ENCODE measurements at regions not wholly inside any gene's neighbourhood (a gene's known extent, or its start where the extent isn't known, plus 50 kb on each side); places are given as distances from the start of the nearest gene placed in this dataset.

- no peak for DNase-seq
- Histone ChIP-seq H3K9me3 (ENCODE audit: control extremely low read depth in 1 of 5, control insufficient read depth in 4 of 5, insufficient read depth in 2 of 5, low read depth in 1 of 5, low read length in 4 of 5) (no peaks in the 10 kb centered on the region), H3K4me1 (ENCODE audit: control extremely low read depth in 1 of 4, control insufficient read depth in 4 of 4, insufficient read depth in 4 of 4, low read length in 3 of 4) (no peaks in the 10 kb centered on the region), H3K27ac (ENCODE audit: insufficient read depth in 1 of 2, low read depth in 1 of 2, low read length in 2 of 2, poor library complexity in 1 of 2, severe bottlenecking in 2 of 2) (no peak overlapping the region), H3K27me3 (replicated peaks in 2 of 5; ENCODE audit: control insufficient read depth in 4 of 5, insufficient read depth in 5 of 5, low read length in 4 of 5) (no peaks in the 10 kb centered on the region), H3K36me3 (ENCODE audit: control insufficient read depth in 4 of 4, insufficient read depth in 4 of 4, low read length in 3 of 4) (no peaks in the 10 kb centered on the region), H3K4me3 (ENCODE audit: control insufficient read depth in 1 of 7, extremely low read depth in 1 of 7, insufficient read depth in 4 of 7, low read depth in 2 of 7, low read length in 6 of 7) (no peak overlapping the region)
- POLR2A ChIA-PET: no interaction called here
- CTCF ChIA-PET: no interaction called here
- 100% methylated on average over 3 of the region's 3 CpGs for WGBS (ENCODE audit: insufficient coverage)
Observed at GRCh38 chr5:98031496-98031895, 742.0 kb upstream of the RGMB start.

GRCh38 chr5:98031926-98032325 is 741.5 kb upstream of the RGMB start:
- H3K27ac ChIP-seq (ENCODE audit: insufficient read depth in 1 of 2, low read depth in 1 of 2, low read length in 2 of 2, poor library complexity in 1 of 2, severe bottlenecking in 2 of 2): no peak overlapping the region
- H3K9me3 ChIP-seq (ENCODE audit: control extremely low read depth in 1 of 5, control insufficient read depth in 4 of 5, insufficient read depth in 2 of 5, low read depth in 1 of 5, low read length in 4 of 5): no peaks in the 10 kb centered on the region
- no peak overlapping the region for H3K4me3 ChIP-seq (ENCODE audit: control insufficient read depth in 1 of 7, extremely low read depth in 1 of 7, insufficient read depth in 4 of 7, low read depth in 2 of 7, low read length in 6 of 7)
- H3K4me1 ChIP-seq (ENCODE audit: control extremely low read depth in 1 of 4, control insufficient read depth in 4 of 4, insufficient read depth in 4 of 4, low read length in 3 of 4): no peaks in the 10 kb centered on the region
- H3K27me3 ChIP-seq (replicated peaks in 2 of 5; ENCODE audit: control insufficient read depth in 4 of 5, insufficient read depth in 5 of 5, low read length in 4 of 5): no peaks in the 10 kb centered on the region
- H3K36me3 ChIP-seq (ENCODE audit: control insufficient read depth in 4 of 4, insufficient read depth in 4 of 4, low read length in 3 of 4): no peaks in the 10 kb centered on the region
- WGBS (ENCODE audit: insufficient coverage): 100% methylated on average over 1 of the region's 1 CpG
- POLR2A ChIA-PET: no interaction called here
- DNase-seq: no peak
- CTCF ChIA-PET: no interaction called here

DNA sequence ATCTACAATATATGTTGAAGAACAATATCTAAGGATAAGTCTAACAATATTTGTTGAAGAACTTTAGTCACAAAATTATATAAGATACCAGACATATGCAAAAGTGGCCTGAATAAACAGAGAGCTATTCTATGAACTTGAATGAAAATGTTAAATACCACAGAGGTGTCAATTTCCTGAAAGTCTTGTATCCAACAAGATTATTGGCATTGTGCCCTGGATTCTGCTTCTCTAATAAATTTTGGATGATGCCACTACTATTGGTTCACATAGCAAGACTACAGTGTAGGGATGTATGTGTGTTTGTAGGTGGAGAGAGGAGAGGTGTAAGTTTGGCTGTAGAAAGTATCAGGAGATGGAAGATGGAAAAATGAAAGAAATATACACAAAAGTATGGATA is 731.8 kb upstream of the RGMB start:
- Histone ChIP-seq H3K27me3 (replicated peaks in 2 of 5; ENCODE audit: control insufficient read depth in 4 of 5, insufficient read depth in 5 of 5, low read length in 4 of 5) (no peaks in the 10 kb centered on the region), H3K4me3 (ENCODE audit: control insufficient read depth in 1 of 7, extremely low read depth in 1 of 7, insufficient read depth in 4 of 7, low read depth in 2 of 7, low read length in 6 of 7) (no peak overlapping the region), H3K9me3 (ENCODE audit: control extremely low read depth in 1 of 5, control insufficient read depth in 4 of 5, insufficient read depth in 2 of 5, low read depth in 1 of 5, low read length in 4 of 5) (no peaks in the 10 kb centered on the region), H3K36me3 (ENCODE audit: control insufficient read depth in 4 of 4, insufficient read depth in 4 of 4, low read length in 3 of 4) (no peaks in the 10 kb centered on the region), H3K27ac (ENCODE audit: insufficient read depth in 1 of 2, low read depth in 1 of 2, low read length in 2 of 2, poor library complexity in 1 of 2, severe bottlenecking in 2 of 2) (no peak overlapping the region), H3K4me1 (ENCODE audit: control extremely low read depth in 1 of 4, control insufficient read depth in 4 of 4, insufficient read depth in 4 of 4, low read length in 3 of 4) (no peaks in the 10 kb centered on the region)
- ChIA-PET CTCF (no interaction called here), POLR2A (no interaction called here)
- DNase-seq: no peak

- Histone ChIP-seq H3K4me1 (ENCODE audit: control extremely low read depth in 1 of 4, control insufficient read depth in 4 of 4, insufficient read depth in 4 of 4, low read length in 3 of 4) (no peaks in the 10 kb centered on the region), H3K4me3 (ENCODE audit: control insufficient read depth in 1 of 7, extremely low read depth in 1 of 7, insufficient read depth in 4 of 7, low read depth in 2 of 7, low read length in 6 of 7) (no peak overlapping the region), H3K27ac (ENCODE audit: insufficient read depth in 1 of 2, low read depth in 1 of 2, low read length in 2 of 2, poor library complexity in 1 of 2, severe bottlenecking in 2 of 2) (no peak overlapping the region), H3K9me3 (ENCODE audit: control extremely low read depth in 1 of 5, control insufficient read depth in 4 of 5, insufficient read depth in 2 of 5, low read depth in 1 of 5, low read length in 4 of 5) (no peaks in the 10 kb centered on the region), H3K36me3 (ENCODE audit: control insufficient read depth in 4 of 4, insufficient read depth in 4 of 4, low read length in 3 of 4) (no peaks in the 10 kb centered on the region), H3K27me3 (replicated peaks in 2 of 5; ENCODE audit: control insufficient read depth in 4 of 5, insufficient read depth in 5 of 5, low read length in 4 of 5) (no peaks in the 10 kb centered on the region)
- CTCF ChIA-PET: interaction anchor here (1.2 kb wide), 1 partner anchor 11 kb away, joined by 3 read pairs; no protein-coding TSS in a partner anchor
- no CpG with 5 or more reads among the region's 1 CpG for WGBS (ENCODE audit: insufficient coverage)
- DNase-seq: no peak
- POLR2A ChIA-PET: no interaction called here
Observed at GRCh38 chr5:98042521-98042920, 730.9 kb upstream of the RGMB start.

DNA sequence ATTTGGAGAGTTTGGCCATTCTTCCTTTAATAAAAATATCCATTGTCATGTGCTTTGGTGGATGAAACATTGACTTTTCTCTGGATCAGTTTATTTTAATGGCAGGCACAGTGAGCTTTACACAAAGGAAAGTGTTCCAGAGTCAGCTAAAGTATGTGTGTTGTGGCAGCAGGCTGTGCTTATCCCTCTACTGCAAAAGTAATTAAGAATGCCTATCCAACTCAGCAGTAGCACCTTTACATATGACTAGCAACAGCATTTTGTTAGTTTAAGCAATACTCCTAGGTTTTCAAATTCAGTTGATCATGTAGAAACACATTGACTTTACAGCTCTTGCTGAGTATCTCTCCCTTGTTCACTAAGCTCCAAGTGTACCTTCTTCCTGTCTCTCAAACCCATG is 730.5 kb upstream of the RGMB start:
- H3K27ac ChIP-seq (ENCODE audit: insufficient read depth in 1 of 2, low read depth in 1 of 2, low read length in 2 of 2, poor library complexity in 1 of 2, severe bottlenecking in 2 of 2): no peak overlapping the region
- no peaks in the 10 kb centered on the region for H3K4me1 ChIP-seq (ENCODE audit: control extremely low read depth in 1 of 4, control insufficient read depth in 4 of 4, insufficient read depth in 4 of 4, low read length in 3 of 4)
- H3K9me3 ChIP-seq (ENCODE audit: control extremely low read depth in 1 of 5, control insufficient read depth in 4 of 5, insufficient read depth in 2 of 5, low read depth in 1 of 5, low read length in 4 of 5): no peaks in the 10 kb centered on the region
- H3K36me3 ChIP-seq (ENCODE audit: control insufficient read depth in 4 of 4, insufficient read depth in 4 of 4, low read length in 3 of 4): no peaks in the 10 kb centered on the region
- ChIA-PET POLR2A (no interaction called here), CTCF (interaction anchor here (1.2 kb wide), 1 partner anchor 11 kb away, joined by 3 read pairs; no protein-coding TSS in a partner anchor)
- no peak for DNase-seq
- H3K4me3 ChIP-seq (ENCODE audit: control insufficient read depth in 1 of 7, extremely low read depth in 1 of 7, insufficient read depth in 4 of 7, low read depth in 2 of 7, low read length in 6 of 7): no peak overlapping the region
- no peaks in the 10 kb centered on the region for H3K27me3 ChIP-seq (replicated peaks in 2 of 5; ENCODE audit: control insufficient read depth in 4 of 5, insufficient read depth in 5 of 5, low read length in 4 of 5)

DNA sequence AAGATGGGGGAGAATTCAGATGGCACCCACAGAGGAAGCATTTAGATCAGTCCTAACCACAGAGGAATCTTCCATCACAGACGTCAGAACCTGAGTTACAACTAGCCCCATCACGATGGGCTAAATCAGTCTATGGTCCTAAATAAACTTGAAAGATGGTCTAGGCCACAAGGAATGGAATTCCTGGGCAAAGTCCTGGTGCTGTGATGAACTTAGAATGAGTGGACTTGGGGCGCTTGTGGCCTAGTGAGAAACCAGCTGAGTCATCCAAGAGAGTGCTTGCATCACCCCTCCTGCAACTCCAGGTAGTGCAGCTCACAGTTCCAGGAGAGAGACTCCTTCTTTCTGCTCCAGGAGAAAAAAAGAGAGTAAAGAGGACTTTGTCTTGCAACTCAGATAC is 722.9 kb upstream of the RGMB start:
- WGBS (ENCODE audit: insufficient coverage): 82% methylated on average over 3 of the region's 3 CpGs
- no peaks in the 10 kb centered on the region for H3K27me3 ChIP-seq (replicated peaks in 2 of 5; ENCODE audit: control insufficient read depth in 4 of 5, insufficient read depth in 5 of 5, low read length in 4 of 5)
- no peaks in the 10 kb centered on the region for H3K4me1 ChIP-seq (ENCODE audit: control extremely low read depth in 1 of 4, control insufficient read depth in 4 of 4, insufficient read depth in 4 of 4, low read length in 3 of 4)
- ChIA-PET CTCF (no interaction called here), POLR2A (no interaction called here)
- no peak overlapping the region for H3K27ac ChIP-seq (ENCODE audit: insufficient read depth in 1 of 2, low read depth in 1 of 2, low read length in 2 of 2, poor library complexity in 1 of 2, severe bottlenecking in 2 of 2)
- no peak for DNase-seq
- H3K4me3 ChIP-seq (ENCODE audit: control insufficient read depth in 1 of 7, extremely low read depth in 1 of 7, insufficient read depth in 4 of 7, low read depth in 2 of 7, low read length in 6 of 7): no peak overlapping the region
- H3K9me3 ChIP-seq (ENCODE audit: control extremely low read depth in 1 of 5, control insufficient read depth in 4 of 5, insufficient read depth in 2 of 5, low read depth in 1 of 5, low read length in 4 of 5): no peaks in the 10 kb centered on the region
- no peaks in the 10 kb centered on the region for H3K36me3 ChIP-seq (ENCODE audit: control insufficient read depth in 4 of 4, insufficient read depth in 4 of 4, low read length in 3 of 4)

DNA sequence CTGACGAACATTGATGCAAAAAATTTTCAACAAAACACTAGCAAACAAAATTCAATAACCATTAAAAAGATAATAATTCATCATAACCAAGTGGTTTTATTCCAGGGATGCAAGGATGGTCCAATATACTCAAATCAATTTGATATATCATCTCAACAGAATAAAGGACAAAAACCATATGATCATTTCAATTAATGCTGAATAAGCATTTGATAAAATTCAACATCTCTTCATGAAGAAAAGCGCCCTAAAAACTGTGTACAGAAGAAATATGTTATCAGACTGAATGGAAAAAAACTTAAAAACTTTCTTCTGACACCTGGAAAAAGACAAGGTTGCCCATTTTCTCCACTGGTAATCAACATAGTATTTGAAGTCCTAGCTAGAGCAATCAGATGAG is 720.3 kb upstream of the RGMB start:
- H3K27me3 ChIP-seq (replicated peaks in 2 of 5; ENCODE audit: control insufficient read depth in 4 of 5, insufficient read depth in 5 of 5, low read length in 4 of 5): no peaks in the 10 kb centered on the region
- 100% methylated on average over 1 of the region's 2 CpGs for WGBS (ENCODE audit: insufficient coverage)
- no peak overlapping the region for H3K27ac ChIP-seq (ENCODE audit: insufficient read depth in 1 of 2, low read depth in 1 of 2, low read length in 2 of 2, poor library complexity in 1 of 2, severe bottlenecking in 2 of 2)
- ChIA-PET CTCF (interaction anchor here (0.9 kb wide), 1 partner anchor 10 kb away, joined by 3 read pairs; no protein-coding TSS in a partner anchor), POLR2A (no interaction called here)
- H3K4me1 ChIP-seq (ENCODE audit: control extremely low read depth in 1 of 4, control insufficient read depth in 4 of 4, insufficient read depth in 4 of 4, low read length in 3 of 4): no peaks in the 10 kb centered on the region
- H3K36me3 ChIP-seq (ENCODE audit: control insufficient read depth in 4 of 4, insufficient read depth in 4 of 4, low read length in 3 of 4): no peaks in the 10 kb centered on the region
- DNase-seq: no peak
- no peak overlapping the region for H3K4me3 ChIP-seq (ENCODE audit: control insufficient read depth in 1 of 7, extremely low read depth in 1 of 7, insufficient read depth in 4 of 7, low read depth in 2 of 7, low read length in 6 of 7)
- no peaks in the 10 kb centered on the region for H3K9me3 ChIP-seq (ENCODE audit: control extremely low read depth in 1 of 5, control insufficient read depth in 4 of 5, insufficient read depth in 2 of 5, low read depth in 1 of 5, low read length in 4 of 5)

- no peaks in the 10 kb centered on the region for H3K9me3 ChIP-seq (ENCODE audit: control extremely low read depth in 1 of 5, control insufficient read depth in 4 of 5, insufficient read depth in 2 of 5, low read depth in 1 of 5, low read length in 4 of 5)
- no peak overlapping the region for H3K4me3 ChIP-seq (ENCODE audit: control insufficient read depth in 1 of 7, extremely low read depth in 1 of 7, insufficient read depth in 4 of 7, low read depth in 2 of 7, low read length in 6 of 7)
- H3K27me3 ChIP-seq (replicated peaks in 2 of 5; ENCODE audit: control insufficient read depth in 4 of 5, insufficient read depth in 5 of 5, low read length in 4 of 5): no peaks in the 10 kb centered on the region
- no peak overlapping the region for H3K27ac ChIP-seq (ENCODE audit: insufficient read depth in 1 of 2, low read depth in 1 of 2, low read length in 2 of 2, poor library complexity in 1 of 2, severe bottlenecking in 2 of 2)
- ChIA-PET POLR2A (no interaction called here), CTCF (no interaction called here)
- H3K4me1 ChIP-seq (ENCODE audit: control extremely low read depth in 1 of 4, control insufficient read depth in 4 of 4, insufficient read depth in 4 of 4, low read length in 3 of 4): no peaks in the 10 kb centered on the region
- H3K36me3 ChIP-seq (ENCODE audit: control insufficient read depth in 4 of 4, insufficient read depth in 4 of 4, low read length in 3 of 4): no peaks in the 10 kb centered on the region
- no peak for DNase-seq
Observed at GRCh38 chr5:98060148-98060547, 713.3 kb upstream of the RGMB start.

Data from common myeloid progenitor, CD34-positive (primary cell).